Left lung (tissue), 4 donors: ENCODE measurements at regions not wholly inside any gene's neighbourhood (a gene's known extent, or its start where the extent isn't known, plus 50 kb on each side); places are given as distances from the start of the nearest gene placed in this dataset.

Experiments used
- ATAC-seq: fragments of 200-7000 bp; cut with Tn5 transposase; one replicate; pipeline ENCODE4 v1.9.1; 2020; ENCODE audit warnings: moderate library complexity
- DNase-seq, 4 donors: peaks; one replicate each; pipeline ENCODE4 v3.0.0-alpha.2; 2013 to 2020
- H3K27ac ChIP-seq, 2 donors: fragments of 200-600 bp; sonication (generic) in 1 of 2; one replicate each; pipeline versions ENCODE4 v1.5.0 to v1.8.0; 2020 to 2021
- H3K27me3 ChIP-seq, 2 donors: fragments of 200-600 bp; sonication (generic) in 1 of 2; one replicate each; pipeline versions ENCODE4 v1.5.0 to v1.8.0; 2020 to 2021
- H3K36me3 ChIP-seq, 2 donors: fragments of 200-600 bp; sonication (generic) in 1 of 2; one replicate each; pipeline versions ENCODE4 v1.5.0 to v1.8.0; 2020 to 2021
- H3K4me1 ChIP-seq, 2 donors: fragments of 200-600 bp; one replicate each; pipeline ENCODE4 v1.8.0; 2021
- H3K4me3 ChIP-seq, 2 donors: fragments of 200-600 bp; sonication (generic) in 1 of 2; one replicate each; pipeline versions ENCODE4 v1.5.0 to v1.8.0; 2020 to 2021; ENCODE audit warnings: mild to moderate bottlenecking in 1 of 2
- H3K9me3 ChIP-seq, 2 donors: fragments of 200-600 bp; sonication (generic) in 1 of 2; one replicate each; pipeline versions ENCODE4 v1.5.0 to v1.8.0; 2020 to 2021
- CTCF ChIP-seq, 2 donors: fragments of 200-600 bp; sonication (generic) in 1 of 2; IDR thresholded peaks; one replicate each; pipeline versions ENCODE4 v1.5.0 to v1.8.0; 2021; ENCODE audit warnings: antibody characterized with exemption in 2 of 2
- intact Hi-C, 2 donors: fragments of 100-400 bp; cut with DNase I; formaldehyde crosslinking; loops; one replicate each; pipeline versions ENCODE4 v1.11.2 to v1.14.2; 2022
- donor health status: DM: no; HTN: yes; CAD: no.
- donor health status: DM: no; HTN: no; CAD: no.

- Histone ChIP-seq H3K4me1 (peaks cover 0 to 12% of the 10 kb centered on the region in 2 donors), H3K36me3 (no peaks in the 10 kb centered on the region), H3K9me3 (no peaks in the 10 kb centered on the region), H3K27ac (no peak overlapping the region), H3K4me3 (no peak overlapping the region), H3K27me3 (no peaks in the 10 kb centered on the region)
- intact Hi-C loops: no loop called here
- ATAC-seq: no peak
- no peak for DNase-seq
- no peak for TF ChIP-seq CTCF (IDR thresholded peaks at IDR 0.05)
Measured at GRCh38 chr2:196224756-196225155, 53.4 kb upstream of the STK17B start.

GRCh38 chr2:196225213-196225612, 53.8 kb upstream of the STK17B start:
- Histone ChIP-seq H3K27me3 (no peaks in the 10 kb centered on the region), H3K4me3 (no peak overlapping the region), H3K27ac (no peak overlapping the region), H3K36me3 (no peaks in the 10 kb centered on the region), H3K4me1 (peaks cover 0 to 12% of the 10 kb centered on the region in 2 donors), H3K9me3 (no peaks in the 10 kb centered on the region)
- intact Hi-C loops: no loop called here
- ATAC-seq (no peak), DNase-seq (no peak)
- TF ChIP-seq CTCF (IDR thresholded peaks at IDR 0.05): no peak

- H3K9me3 ChIP-seq: no peaks in the 10 kb centered on the region
- H3K27me3 ChIP-seq: no peaks in the 10 kb centered on the region
- intact Hi-C loops: no loop called here
- TF ChIP-seq CTCF (IDR thresholded peaks at IDR 0.05): no peak
- H3K27ac ChIP-seq: no peak overlapping the region
- H3K36me3 ChIP-seq: no peaks in the 10 kb centered on the region
- DNase-seq: no peak
- H3K4me1 ChIP-seq: peaks cover 0 to 12% of the 10 kb centered on the region in 2 donors
- no peak for ATAC-seq
- no peak overlapping the region for H3K4me3 ChIP-seq
Measured at GRCh38 chr2:196226058-196226706, 54.8 kb upstream of the STK17B start.

GRCh38 chr2:196226707-196227065, 55.3 kb upstream of the STK17B start:
- peaks cover 0 to 12% of the 10 kb centered on the region in 2 donors for H3K4me1 ChIP-seq
- H3K9me3 ChIP-seq: no peaks in the 10 kb centered on the region
- H3K27me3 ChIP-seq: no peaks in the 10 kb centered on the region
- H3K27ac ChIP-seq: no peak overlapping the region
- TF ChIP-seq CTCF (IDR thresholded peaks at IDR 0.05): no peak
- H3K36me3 ChIP-seq: no peaks in the 10 kb centered on the region
- no peak overlapping the region for H3K4me3 ChIP-seq
- no peak for DNase-seq
- ATAC-seq: no peak
- intact Hi-C loops: no loop called here

- ATAC-seq: no peak
Measured at GRCh38 chr2:196229013-196229412, 57.6 kb upstream of the STK17B start.

More at GRCh38 chr2:196229013-196229412, 57.6 kb upstream of the STK17B start:
- no peaks in the 10 kb centered on the region for H3K9me3 ChIP-seq
- H3K4me1 ChIP-seq: peaks cover 16 to 36% of the 10 kb centered on the region in 2 donors
- peak overlapping the region; percentile 71 to 81 for H3K27ac ChIP-seq
- DNase-seq: no peak
- H3K36me3 ChIP-seq: no peaks in the 10 kb centered on the region
- intact Hi-C loops: no loop called here
- no peak for TF ChIP-seq CTCF (IDR thresholded peaks at IDR 0.05)
- no peak overlapping the region for H3K4me3 ChIP-seq
- no peaks in the 10 kb centered on the region for H3K27me3 ChIP-seq
